ENCODE measurements at regions not wholly inside any gene's neighbourhood (a gene's known extent, or its start where the extent isn't known, plus 50 kb on each side); places are given as distances from the start of the nearest gene placed in this dataset.

GRCh38 chr2:217715484-217715883 lies 287.3 kb downstream of the TNS1 start:
- no peak for TF ChIP-seq POLR2AphosphoS5 (IDR thresholded peaks at IDR 0.05)
- TF ChIP-seq CTCF (IDR thresholded peaks at IDR 0.05), result no peak
